ENCODE measurements at regions not wholly inside any gene's neighbourhood (a gene's known extent, or its start where the extent isn't known, plus 50 kb on each side); places are given as distances from the start of the nearest gene placed in this dataset.

GRCh38 chr20:19858466-19859371, 100.7 kb downstream of the RIN2 start:
- no peak for TF ChIP-seq CTCF (IDR thresholded peaks at IDR 0.05)
- no peak for ATAC-seq (ENCODE audit: low FRiP score)
- DNase-seq (ENCODE audit: low spot score): no peak

GRCh38 chr20:19859444-19859843, 101.4 kb downstream of the RIN2 start:
- DNase-seq (ENCODE audit: low spot score) (no peak), ATAC-seq (ENCODE audit: low FRiP score) (no peak)
- no peak for TF ChIP-seq CTCF (IDR thresholded peaks at IDR 0.05)

GRCh38 chr20:19860737-19861136, 102.7 kb downstream of the RIN2 start:
- TF ChIP-seq CTCF (IDR thresholded peaks at IDR 0.05): no peak
- DNase-seq (ENCODE audit: low spot score): no peak
- no peak for ATAC-seq (ENCODE audit: low FRiP score)

- ATAC-seq (ENCODE audit: low FRiP score) (no peak), DNase-seq (ENCODE audit: low spot score) (no peak)
- no peak for TF ChIP-seq CTCF (IDR thresholded peaks at IDR 0.05)
Observed at GRCh38 chr20:19861147-19861759, 103.2 kb downstream of the RIN2 start.

GRCh38 chr20:19864130-19864529, 106.1 kb downstream of the RIN2 start:
- no peak for TF ChIP-seq CTCF (IDR thresholded peaks at IDR 0.05)
- ATAC-seq (ENCODE audit: low FRiP score): no peak
- no peak for DNase-seq (ENCODE audit: low spot score)

- DNase-seq (ENCODE audit: low spot score) (no peak), ATAC-seq (ENCODE audit: low FRiP score) (no peak)
- no peak for TF ChIP-seq CTCF (IDR thresholded peaks at IDR 0.05)
Observed at GRCh38 chr20:19866070-19866469, 108.0 kb downstream of the RIN2 start.

GRCh38 chr20:19867074-19867473, 109.0 kb downstream of the RIN2 start:
- ATAC-seq (ENCODE audit: low FRiP score) (no peak), DNase-seq (ENCODE audit: low spot score) (no peak)
- no peak for TF ChIP-seq CTCF (IDR thresholded peaks at IDR 0.05)

All from omental fat pad (tissue), 3 donors.